Neural cell (in vitro differentiated cells): ENCODE measurements at regions not wholly inside any gene's neighbourhood (a gene's known extent, or its start where the extent isn't known, plus 50 kb on each side); places are given as distances from the start of the nearest gene placed in this dataset.

Experiments
- H2AFZ ChIP-seq: fragments of 200-600, 300-800 bp; sonication (generic), shearing (Covaris generic); 2 replicates; pipeline ENCODE4 v1.6.0; 2014; ENCODE audit warnings: low read depth, mild to moderate bottlenecking, antibody characterized with exemption, low read length, moderate library complexity
- H3F3A ChIP-seq: fragments of 200-600 bp; shearing (Covaris generic); 2 replicates; pipeline ENCODE4 v1.6.1; 2016; ENCODE audit warnings: mild to moderate bottlenecking, moderate library complexity, mixed read lengths, antibody characterized with exemption, low read length; ENCODE audit not compliant: insufficient read depth, poor library complexity, severe bottlenecking
- H3K27ac ChIP-seq: fragments of 200-600, 300-800 bp; sonication (generic), shearing (Covaris generic); 2 replicates; pipeline ENCODE4 v1.5.1; 2014; ENCODE audit warnings: mild to moderate bottlenecking, low read length, moderate library complexity
- H3K27me3 ChIP-seq: fragments of 300-800, 200-600 bp; sonication (generic), shearing (Covaris generic); 2 replicates; pipeline ENCODE4 v1.6.0; 2014; ENCODE audit warnings: mild to moderate bottlenecking, low read depth, low read length, moderate library complexity; ENCODE audit not compliant: insufficient read depth
- H3K36me3 ChIP-seq: fragments of 300-800, 200-600 bp; sonication (generic), shearing (Covaris generic); 2 replicates; pipeline ENCODE4 v1.5.1; 2014; ENCODE audit warnings: mild to moderate bottlenecking, antibody characterized with exemption, low read length, moderate library complexity; ENCODE audit not compliant: insufficient read depth
- H3K4me2 ChIP-seq: fragments of 300-800, 200-600 bp; sonication (generic), shearing (Covaris generic); 2 replicates; pipeline ENCODE4 v1.6.0; 2014; ENCODE audit warnings: mild to moderate bottlenecking, low read length
- H3K4me3 ChIP-seq: fragments of 300-800, 200-600 bp; sonication (generic), shearing (Covaris generic); 2 replicates; pipeline ENCODE4 v1.5.1; 2014; ENCODE audit warnings: mild to moderate bottlenecking, low read length, moderate library complexity
- H3K79me2 ChIP-seq: fragments of 200-600 bp; shearing (Covaris generic); replicated peaks from 2 replicates; pipeline ENCODE4 v1.6.0; 2014; ENCODE audit warnings: mild to moderate bottlenecking, low read length, moderate library complexity; ENCODE audit not compliant: insufficient read depth
- H3K9ac ChIP-seq: fragments of 300-800, 200-600 bp; sonication (generic), shearing (Covaris generic); 2 replicates; pipeline ENCODE4 v1.6.1; 2016; ENCODE audit warnings: mild to moderate bottlenecking, low read length, mixed read lengths
- H3K9me2 ChIP-seq: fragments of 200-600 bp; shearing (Covaris generic); 2 replicates; pipeline ENCODE4 v1.6.1; 2016; ENCODE audit warnings: mild to moderate bottlenecking, low read length, mixed read lengths; ENCODE audit not compliant: insufficient read depth
- H3K9me3 ChIP-seq: fragments of 200-600, 300-800 bp; sonication (generic), shearing (Covaris generic); 2 replicates; pipeline ENCODE4 v1.6.1; 2016; ENCODE audit warnings: mild to moderate bottlenecking, mixed run types, low read length, moderate library complexity, mixed read lengths
- H4K20me1 ChIP-seq: fragments of 200-600 bp; shearing (Covaris generic); 2 replicates; pipeline ENCODE4 v1.6.1; 2016; ENCODE audit warnings: mild to moderate bottlenecking, mixed run types; ENCODE audit not compliant: insufficient read depth
- EP300 ChIP-seq: fragments of 450-650 bp; conservative IDR thresholded peaks from 2 replicates; pipeline ENCODE4 v1.6.1; 2014; ENCODE audit warnings: antibody characterized with exemption, mild to moderate bottlenecking, moderate library complexity; ENCODE audit not compliant: poor library complexity, severe bottlenecking
- EZH2 ChIP-seq: fragments of 200-600, 300-800 bp; shearing (Covaris generic), sonication (generic); IDR thresholded peaks from 2 replicates; pipeline ENCODE4 v1.6.1; 2014; ENCODE audit warnings: antibody characterized with exemption, low read length, borderline replicate concordance, mild to moderate bottlenecking; ENCODE audit not compliant: insufficient read depth, poor library complexity, severe bottlenecking
- MXI1 ChIP-seq: fragments of 450-650 bp; conservative IDR thresholded peaks from 2 replicates; pipeline ENCODE4 v1.6.1; 2014; ENCODE audit warnings: antibody characterized with exemption, mild to moderate bottlenecking; ENCODE audit not compliant: poor library complexity, severe bottlenecking
- POLR2AphosphoS5 ChIP-seq: IDR thresholded peaks from 2 replicates; pipeline ENCODE4 v1.6.1; 2012
- RAD21 ChIP-seq: fragments of 450-650 bp; conservative IDR thresholded peaks from 2 replicates; pipeline ENCODE4 v1.6.1; 2014; ENCODE audit warnings: antibody characterized with exemption, mild to moderate bottlenecking, moderate library complexity
- SMC3 ChIP-seq: fragments of 450-650 bp; conservative IDR thresholded peaks from 2 replicates; pipeline ENCODE4 v1.6.1; 2014; ENCODE audit warnings: antibody characterized with exemption, mild to moderate bottlenecking, moderate library complexity; ENCODE audit not compliant: poor library complexity
- TAF1 ChIP-seq: IDR thresholded peaks from 2 replicates; pipeline ENCODE4 v1.6.1; 2012; ENCODE audit warnings: low read depth
- TF ChIP-seq, protein P1 (sequence below): IDR thresholded peaks from 2 replicates; pipeline ENCODE4 v1.6.1; 2012; ENCODE audit warnings: borderline replicate concordance
- TF ChIP-seq, protein P2 (sequence below): fragments of 450-650 bp; IDR thresholded peaks from 2 replicates; pipeline ENCODE4 v1.5.1; 2014; ENCODE audit warnings: antibody characterized with exemption, mild to moderate bottlenecking, moderate library complexity; ENCODE audit not compliant: poor library complexity, severe bottlenecking

DNA sequence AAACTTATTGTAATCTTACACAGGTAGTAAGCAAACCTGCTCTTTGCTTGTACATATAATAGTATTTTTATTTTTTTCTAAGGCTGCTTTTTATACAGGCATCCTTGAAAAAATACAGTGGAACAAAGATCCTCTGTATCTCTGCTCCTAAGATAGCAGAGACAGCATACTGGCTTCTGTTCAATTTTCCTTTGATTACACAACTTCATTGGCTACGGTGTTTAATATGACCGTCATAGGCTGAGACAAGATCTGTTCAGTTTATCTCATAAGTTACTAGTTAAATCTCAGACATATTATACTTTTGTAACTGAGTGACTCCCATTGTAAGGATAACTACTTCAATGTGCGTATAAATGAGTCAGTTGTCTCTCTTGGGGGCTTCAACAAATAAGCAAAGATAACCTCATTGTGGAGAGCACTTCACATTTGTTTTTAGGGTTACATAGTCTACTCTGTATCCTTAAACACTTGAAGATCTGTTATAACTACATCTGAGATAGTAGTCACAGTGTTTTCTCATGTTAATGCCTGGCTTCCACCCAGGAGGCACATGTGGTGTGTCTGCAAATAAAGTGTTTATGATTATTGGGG lies 166.1 kb downstream of the KDM5D start:
- H3K9me3 ChIP-seq, result no peaks in the 10 kb centered on the region
- H3K79me2 ChIP-seq, result no peaks in the 10 kb centered on the region
- no peak overlapping the region for H3K9ac ChIP-seq
- H4K20me1 ChIP-seq, result no peaks in the 10 kb centered on the region
- H3K27ac ChIP-seq, result no peak overlapping the region
- no peaks in the 10 kb centered on the region for H3K27me3 ChIP-seq
- H3K4me3 ChIP-seq, result no peak overlapping the region
- H3F3A ChIP-seq, result no peaks in the 10 kb centered on the region
- TF ChIP-seq MXI1 (no peak), POLR2AphosphoS5 (no peak), EP300 (no peak), RAD21 (no peak), TAF1 (no peak), SMC3 (no peak), EZH2 (no peak)
- TF ChIP-seq, protein P1, sequence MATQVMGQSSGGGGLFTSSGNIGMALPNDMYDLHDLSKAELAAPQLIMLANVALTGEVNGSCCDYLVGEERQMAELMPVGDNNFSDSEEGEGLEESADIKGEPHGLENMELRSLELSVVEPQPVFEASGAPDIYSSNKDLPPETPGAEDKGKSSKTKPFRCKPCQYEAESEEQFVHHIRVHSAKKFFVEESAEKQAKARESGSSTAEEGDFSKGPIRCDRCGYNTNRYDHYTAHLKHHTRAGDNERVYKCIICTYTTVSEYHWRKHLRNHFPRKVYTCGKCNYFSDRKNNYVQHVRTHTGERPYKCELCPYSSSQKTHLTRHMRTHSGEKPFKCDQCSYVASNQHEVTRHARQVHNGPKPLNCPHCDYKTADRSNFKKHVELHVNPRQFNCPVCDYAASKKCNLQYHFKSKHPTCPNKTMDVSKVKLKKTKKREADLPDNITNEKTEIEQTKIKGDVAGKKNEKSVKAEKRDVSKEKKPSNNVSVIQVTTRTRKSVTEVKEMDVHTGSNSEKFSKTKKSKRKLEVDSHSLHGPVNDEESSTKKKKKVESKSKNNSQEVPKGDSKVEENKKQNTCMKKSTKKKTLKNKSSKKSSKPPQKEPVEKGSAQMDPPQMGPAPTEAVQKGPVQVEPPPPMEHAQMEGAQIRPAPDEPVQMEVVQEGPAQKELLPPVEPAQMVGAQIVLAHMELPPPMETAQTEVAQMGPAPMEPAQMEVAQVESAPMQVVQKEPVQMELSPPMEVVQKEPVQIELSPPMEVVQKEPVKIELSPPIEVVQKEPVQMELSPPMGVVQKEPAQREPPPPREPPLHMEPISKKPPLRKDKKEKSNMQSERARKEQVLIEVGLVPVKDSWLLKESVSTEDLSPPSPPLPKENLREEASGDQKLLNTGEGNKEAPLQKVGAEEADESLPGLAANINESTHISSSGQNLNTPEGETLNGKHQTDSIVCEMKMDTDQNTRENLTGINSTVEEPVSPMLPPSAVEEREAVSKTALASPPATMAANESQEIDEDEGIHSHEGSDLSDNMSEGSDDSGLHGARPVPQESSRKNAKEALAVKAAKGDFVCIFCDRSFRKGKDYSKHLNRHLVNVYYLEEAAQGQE, result no peak
- TF ChIP-seq, protein P2, sequence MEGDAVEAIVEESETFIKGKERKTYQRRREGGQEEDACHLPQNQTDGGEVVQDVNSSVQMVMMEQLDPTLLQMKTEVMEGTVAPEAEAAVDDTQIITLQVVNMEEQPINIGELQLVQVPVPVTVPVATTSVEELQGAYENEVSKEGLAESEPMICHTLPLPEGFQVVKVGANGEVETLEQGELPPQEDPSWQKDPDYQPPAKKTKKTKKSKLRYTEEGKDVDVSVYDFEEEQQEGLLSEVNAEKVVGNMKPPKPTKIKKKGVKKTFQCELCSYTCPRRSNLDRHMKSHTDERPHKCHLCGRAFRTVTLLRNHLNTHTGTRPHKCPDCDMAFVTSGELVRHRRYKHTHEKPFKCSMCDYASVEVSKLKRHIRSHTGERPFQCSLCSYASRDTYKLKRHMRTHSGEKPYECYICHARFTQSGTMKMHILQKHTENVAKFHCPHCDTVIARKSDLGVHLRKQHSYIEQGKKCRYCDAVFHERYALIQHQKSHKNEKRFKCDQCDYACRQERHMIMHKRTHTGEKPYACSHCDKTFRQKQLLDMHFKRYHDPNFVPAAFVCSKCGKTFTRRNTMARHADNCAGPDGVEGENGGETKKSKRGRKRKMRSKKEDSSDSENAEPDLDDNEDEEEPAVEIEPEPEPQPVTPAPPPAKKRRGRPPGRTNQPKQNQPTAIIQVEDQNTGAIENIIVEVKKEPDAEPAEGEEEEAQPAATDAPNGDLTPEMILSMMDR, result no peak
- H3K4me2 ChIP-seq, result no peak overlapping the region
- no peaks in the 10 kb centered on the region for H3K9me2 ChIP-seq
- H3K36me3 ChIP-seq, result no peaks in the 10 kb centered on the region
- H2AFZ ChIP-seq, result no peak overlapping the region

DNA sequence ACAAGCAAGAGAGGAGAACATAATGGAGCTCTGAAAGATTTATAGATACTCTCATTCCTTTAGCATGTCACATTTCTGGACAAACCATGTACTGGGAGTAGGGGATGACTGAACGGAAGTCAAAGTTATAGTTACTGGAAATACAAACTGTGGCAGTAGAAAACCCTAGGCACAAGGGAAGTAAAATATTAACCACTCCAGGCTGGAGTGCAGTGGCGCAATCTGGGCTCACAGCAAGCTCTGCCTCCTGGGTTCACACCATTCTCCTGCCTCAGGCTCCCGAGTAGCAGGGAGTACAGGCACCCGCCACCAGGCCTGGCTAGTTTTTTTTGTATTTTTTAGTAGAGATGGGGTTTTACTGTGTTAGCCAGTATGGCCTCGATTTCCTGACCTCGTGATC lies 167.3 kb downstream of the KDM5D start:
- TF ChIP-seq EZH2, result no peak
- TF ChIP-seq EP300, result no peak
- no peak for TF ChIP-seq RAD21
- no peak for TF ChIP-seq MXI1
- Histone ChIP-seq H3K27me3 (no peaks in the 10 kb centered on the region), H3K9me2 (no peaks in the 10 kb centered on the region)

More for the DNA sequence above, 167.3 kb downstream of the KDM5D start:
- no peak overlapping the region for H3K4me3 ChIP-seq
- H3K4me2 ChIP-seq, result no peak overlapping the region
- H3K36me3 ChIP-seq, result no peaks in the 10 kb centered on the region
- H3K9ac ChIP-seq, result no peak overlapping the region
- H3K9me3 ChIP-seq, result no peaks in the 10 kb centered on the region
- H3K79me2 ChIP-seq, result no peaks in the 10 kb centered on the region
- no peak overlapping the region for H2AFZ ChIP-seq
- H3F3A ChIP-seq, result no peaks in the 10 kb centered on the region
- no peaks in the 10 kb centered on the region for H4K20me1 ChIP-seq
- no peak overlapping the region for H3K27ac ChIP-seq
